HG03108 (cell line): ENCODE measurements at regions not wholly inside any gene's neighbourhood (a gene's known extent, or its start where the extent isn't known, plus 50 kb on each side); places are given as distances from the start of the nearest gene placed in this dataset.
A peak's percentile ranks its signal among the peaks of the same experiment; 100 is the strongest.
"Not testable (repeated sequence)": the region's sequence is repeated elsewhere in the genome, so short reads cannot be mapped to it uniquely, and the experiment has no call there.

Source experiments
- ATAC-seq: cut with Tn5 transposase; IDR thresholded peaks from one replicate; pipeline ENCODE4 v1.9.1; 2021; ENCODE audit warnings: moderate library complexity; ENCODE audit not compliant: unreplicated experiment

DNA sequence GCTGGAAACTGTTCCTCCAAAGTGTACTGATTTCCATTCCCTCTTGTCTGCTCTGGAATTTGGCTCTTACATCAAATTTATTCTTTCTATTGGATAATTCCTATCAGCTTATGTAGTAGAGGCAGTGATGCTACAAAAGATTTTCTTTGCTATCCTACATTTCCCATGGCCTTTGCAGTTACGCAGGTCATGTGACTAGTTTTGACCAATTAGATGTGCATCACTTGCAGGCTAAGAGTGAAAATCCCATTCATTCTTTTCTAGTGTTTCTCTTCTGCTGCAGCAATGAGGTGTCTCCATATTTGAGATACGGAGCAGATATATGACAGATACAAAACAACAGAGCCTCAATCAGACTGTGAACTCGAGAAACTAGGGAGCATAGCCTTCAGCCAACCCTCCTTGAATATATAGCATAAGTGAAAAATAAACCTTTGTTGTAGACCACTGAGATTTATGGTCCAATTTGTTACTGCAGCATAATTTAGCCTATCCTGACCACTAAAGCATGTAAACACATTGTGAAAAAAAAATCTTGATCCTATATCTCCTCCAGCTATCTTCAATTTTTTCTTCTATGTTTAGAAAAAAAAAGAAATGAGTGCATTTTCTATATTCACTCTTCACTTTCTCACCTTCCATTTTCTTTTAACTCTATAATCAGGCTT, 102.0 kb downstream of the HNMT start:
- no peak for ATAC-seq

DNA sequence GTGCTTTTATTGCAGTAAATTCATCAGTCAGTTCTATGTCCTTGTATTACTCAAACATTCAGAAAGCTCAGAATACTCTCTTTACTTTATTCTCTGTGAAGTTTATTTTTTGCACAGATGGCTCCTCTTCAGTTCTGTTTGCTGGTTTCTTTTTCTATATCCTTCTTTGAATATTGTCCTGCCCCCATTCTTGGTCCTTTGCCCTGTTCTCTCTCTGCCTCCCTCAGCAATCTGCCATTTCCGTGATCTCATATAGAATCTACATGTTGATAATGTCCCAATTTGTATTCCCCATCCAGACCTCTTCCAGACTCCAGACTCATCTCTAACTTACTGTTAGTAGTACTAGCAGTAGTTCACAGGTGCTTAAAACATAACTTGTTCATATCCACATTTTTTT, 102.6 kb downstream of the HNMT start:
- ATAC-seq: no peak

DNA sequence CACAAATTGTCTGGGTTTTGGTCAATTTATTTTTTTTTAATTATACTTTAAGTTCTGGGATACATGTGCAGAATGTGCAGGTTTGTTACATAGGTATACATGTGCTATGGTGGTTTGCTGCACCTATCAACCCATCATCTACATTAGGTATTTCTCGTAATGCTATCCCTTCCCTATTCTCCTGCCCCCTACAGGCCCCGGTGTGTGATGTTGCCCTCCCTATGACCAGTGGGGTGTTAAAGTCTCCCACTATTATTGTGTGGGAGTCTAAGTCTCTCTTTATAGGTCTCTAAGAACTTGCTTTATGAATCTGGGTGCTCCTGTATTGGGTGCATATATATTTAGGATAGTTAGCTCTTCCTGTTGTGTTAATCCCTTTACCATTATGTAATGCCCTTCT, 104.4 kb downstream of the HNMT start:
- ATAC-seq: not testable (repeated sequence)

DNA sequence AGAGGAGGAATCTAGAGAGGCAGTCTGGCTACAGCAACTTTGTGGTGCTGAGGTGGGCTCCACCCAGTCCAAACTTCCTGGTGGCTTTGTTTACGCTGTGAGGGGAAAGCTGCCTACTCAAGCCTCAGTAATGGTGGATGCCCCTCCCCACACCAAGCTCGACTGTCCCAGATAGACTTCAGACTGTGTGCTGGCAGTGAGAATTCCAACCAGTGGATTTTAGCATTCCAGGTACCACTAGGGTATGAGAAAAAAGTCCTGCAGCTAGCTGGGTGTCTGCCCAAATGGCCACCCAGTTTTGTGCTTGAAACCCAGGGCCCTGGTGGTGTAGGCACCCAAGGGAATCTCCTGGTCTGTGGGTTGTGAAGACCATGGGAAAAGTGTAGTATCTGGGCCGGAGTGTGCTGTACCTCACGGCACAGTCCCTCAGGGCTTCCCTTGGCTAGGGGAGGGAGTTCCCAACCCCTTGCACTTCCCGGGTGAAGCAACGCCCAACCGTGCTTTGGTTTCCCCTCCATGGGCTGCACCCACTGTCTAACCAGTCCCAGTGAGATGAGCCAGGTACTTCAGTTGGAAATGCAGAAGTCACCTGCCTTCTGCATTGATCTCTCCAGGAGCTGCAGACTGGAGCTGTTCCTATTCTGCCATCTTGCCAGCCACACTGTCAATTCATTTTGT, 106.9 kb downstream of the HNMT start:
- not testable (repeated sequence) for ATAC-seq

DNA sequence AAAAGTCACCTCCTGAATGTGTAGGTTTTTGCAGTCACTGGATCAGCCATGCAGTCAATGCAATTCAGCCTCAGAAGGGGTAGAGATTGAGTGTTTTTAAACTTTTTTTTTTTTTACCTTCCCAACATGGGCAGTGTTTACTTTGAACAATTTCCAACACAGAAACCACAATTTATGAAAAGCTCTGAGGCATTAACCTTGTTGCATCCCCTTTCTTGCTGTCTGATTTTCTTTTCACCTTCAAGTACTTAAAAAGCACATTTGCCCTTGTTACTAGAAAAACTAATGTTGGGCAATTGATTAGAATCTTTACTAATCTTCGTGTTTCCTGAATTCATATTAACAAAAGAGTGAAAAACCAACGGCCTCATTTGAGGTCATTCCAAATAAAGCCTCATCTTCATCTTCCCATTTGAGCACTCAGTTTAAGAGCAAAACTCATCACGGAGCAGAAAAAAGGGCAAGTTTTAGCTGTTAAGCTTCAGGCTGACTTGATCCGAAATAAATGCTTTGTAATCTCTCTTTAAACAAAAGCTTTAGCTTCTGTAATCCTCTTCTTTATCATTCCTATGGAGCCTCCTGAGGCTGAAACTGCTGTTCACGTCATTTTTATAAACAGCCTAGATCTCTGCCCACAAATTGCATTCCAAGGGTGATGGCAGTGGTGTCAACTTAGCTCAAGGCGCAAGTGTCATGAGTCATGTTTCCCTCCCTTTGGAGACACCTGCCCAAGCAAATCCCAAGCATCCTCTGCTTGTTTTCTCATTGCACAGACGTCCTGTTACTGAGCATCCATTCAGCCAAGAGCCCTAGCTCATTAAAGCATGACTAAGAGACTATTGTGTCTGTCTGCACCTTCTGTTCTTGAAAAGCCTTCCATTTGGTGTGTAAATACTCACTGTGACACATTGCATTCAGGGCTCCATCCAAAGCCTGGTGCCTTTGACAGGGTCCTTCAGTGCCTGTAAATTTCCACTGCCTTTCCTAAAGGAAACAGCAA, 107.7 kb downstream of the HNMT start:
- ATAC-seq: no peak

DNA sequence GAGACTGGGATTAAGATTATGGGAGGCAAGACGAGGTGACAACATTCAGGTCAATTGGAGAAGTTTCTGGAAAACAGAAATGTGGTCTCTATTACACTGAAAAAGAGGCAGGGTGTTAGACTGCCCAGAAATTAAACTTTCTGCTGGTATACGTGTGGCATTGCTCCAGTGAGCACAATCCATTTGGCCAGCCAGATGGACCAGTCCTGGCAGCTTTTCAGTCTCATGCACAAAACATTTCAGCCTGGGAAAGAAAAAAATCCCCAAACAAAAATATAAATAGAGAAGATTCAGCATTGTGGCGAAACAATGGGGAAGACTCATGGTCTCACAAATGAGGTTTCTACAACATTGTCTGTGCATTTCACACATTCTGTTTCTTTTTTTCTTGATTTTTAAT, 113.9 kb downstream of the HNMT start:
- no peak for ATAC-seq

DNA sequence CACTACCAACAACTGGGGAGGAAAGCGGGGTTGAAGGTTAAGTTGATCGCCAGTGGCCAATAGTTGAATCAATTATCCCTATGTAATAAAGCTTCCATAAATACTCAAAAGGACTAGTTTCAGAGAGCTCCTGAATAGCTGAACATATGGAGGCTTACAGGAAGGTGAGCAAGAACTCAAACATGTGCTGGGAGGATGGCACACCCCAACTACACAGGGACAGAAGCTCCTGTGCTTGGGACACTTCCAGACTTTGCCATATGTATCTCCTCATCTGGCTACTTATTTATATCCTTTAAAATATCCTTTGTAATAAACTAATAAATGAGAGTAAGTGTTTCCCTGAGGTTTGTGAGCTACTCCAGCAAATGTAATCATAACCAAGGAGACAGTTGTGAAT, 115.7 kb downstream of the HNMT start:
- no peak for ATAC-seq

DNA sequence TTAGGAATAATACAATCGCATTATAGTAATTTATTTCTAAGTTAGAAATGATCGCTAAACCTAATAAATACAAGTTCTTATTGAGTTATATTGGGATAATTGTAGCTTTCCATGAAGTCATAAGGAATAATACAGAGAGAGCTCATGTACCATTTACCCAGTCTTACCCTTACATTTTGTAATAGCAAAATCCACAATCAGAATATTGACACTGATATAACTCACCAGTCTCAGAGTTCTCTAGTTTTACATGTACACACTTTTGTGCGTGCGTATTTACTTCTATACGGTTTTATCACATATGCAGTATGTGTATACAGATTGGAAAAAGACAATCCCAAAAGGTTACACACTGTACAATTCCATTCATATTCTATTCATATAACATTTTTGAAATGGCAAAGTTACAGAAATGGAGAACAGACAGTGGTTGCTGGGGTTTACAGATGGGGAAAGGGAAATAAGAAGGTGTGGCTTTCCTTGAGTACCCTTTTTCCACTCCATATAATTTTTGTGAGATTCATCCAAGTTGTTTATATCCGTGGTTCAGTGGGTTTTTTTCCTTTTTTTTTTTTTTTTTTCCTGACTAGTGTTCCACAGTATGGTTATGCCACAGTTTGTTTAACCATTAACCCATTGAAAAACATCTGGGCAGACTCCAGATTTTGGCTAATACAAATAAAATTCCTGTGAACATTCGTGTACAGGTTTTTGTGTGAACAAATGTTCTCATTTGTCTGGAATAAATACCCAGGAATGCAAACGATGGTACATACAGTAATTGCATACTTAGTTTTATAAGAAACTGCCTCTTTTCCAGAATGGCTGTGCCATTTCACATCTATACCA, 117.2 kb downstream of the HNMT start:
- ATAC-seq: no peak

DNA sequence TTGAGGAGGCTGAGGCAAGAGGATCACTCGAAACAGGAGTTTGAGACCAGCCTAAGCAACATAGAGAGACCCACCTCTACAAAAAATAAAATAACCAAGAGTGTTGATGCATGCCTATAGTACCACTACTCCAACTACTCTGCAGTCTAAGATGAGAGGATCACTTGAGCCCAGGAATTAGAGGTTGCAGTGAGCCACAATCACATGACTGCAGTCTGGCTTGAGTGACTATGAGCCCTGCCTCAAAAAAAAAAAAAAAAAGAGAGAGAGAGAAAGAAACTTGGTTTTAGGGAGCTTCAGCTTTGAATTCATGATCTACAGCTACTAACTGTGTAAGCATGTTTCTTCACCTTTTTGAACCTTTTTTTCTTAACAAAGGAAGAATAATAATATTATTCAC, 119.9 kb downstream of the HNMT start:
- ATAC-seq: no peak

DNA sequence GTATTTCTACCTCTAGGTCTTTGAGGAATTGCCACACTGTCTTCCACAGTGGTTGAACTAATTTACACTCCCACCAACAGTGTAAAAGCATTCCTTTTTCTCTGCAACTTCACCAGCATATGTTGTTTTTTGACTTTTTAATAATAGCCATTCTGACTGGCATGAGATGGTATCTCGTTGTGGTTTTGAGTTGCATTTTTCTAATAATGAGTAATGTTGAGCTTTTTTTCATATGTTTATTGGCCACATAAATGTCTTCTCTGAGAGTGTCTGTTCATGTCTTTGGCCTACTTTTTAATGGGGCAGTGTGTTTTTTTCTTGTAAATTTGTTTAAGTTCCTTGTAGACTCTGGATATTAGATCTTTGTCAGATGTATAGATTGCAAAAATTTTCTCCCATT, 121.2 kb downstream of the HNMT start:
- not testable (repeated sequence) for ATAC-seq

DNA sequence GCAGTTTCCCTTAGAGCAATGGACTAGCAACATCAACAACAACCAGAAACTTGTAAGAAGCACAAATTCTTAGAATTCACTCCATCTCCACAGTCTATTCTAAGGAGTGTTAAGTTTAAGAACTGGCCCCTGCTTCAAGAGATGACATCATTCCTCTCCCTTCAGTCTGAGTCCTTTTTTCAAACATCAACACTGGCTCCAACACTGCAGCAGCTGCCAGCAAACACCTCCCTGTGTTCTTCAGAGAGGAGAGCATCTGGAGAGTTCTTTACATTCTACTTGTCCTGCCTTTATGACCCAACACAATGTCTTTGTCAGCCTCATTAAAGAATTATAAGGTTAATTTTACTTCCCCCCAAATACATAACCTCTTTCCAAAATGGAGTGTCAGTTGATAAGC, 122.3 kb downstream of the HNMT start:
- ATAC-seq: no peak

DNA sequence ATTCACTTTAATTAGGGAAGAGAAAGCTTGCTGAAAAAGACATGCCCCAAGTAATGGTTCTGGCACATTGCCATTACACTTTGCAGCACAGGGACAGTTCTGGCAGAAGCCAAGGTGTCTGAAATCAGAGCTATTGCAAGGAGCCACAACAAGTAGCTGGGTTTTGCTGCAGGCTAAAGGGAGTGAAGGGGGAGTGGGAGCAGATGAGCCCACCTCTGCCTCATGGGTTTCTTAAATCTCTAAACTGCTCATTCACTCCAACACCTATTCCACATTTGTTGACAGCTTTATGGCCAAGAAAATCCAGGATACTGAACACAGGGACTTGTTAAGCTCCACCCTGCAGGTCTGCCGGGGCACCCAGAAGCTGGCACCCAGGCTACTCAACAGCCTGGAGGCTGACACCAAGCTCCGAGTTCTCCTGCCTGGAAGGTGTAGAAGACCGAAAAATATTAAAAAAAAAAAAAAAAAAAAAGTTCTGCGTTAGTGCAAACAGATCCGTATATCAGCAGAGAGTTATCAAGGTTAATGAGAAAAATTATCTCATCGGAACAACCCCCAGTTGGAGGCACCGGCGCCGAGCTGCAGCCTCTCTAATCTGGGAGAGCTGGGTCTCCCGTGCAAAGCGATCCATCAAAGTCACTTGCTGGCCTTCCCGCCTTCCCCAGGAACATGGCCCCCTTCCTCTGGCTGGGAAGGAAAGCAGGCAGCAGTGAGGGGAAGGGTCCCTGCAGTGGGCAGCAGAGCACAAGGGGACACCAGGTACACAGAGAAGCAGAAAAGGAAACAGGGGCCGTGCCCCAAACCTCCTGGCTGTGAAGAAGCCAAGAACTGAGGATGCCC, 123.7 kb downstream of the HNMT start:
- ATAC-seq: no peak

DNA sequence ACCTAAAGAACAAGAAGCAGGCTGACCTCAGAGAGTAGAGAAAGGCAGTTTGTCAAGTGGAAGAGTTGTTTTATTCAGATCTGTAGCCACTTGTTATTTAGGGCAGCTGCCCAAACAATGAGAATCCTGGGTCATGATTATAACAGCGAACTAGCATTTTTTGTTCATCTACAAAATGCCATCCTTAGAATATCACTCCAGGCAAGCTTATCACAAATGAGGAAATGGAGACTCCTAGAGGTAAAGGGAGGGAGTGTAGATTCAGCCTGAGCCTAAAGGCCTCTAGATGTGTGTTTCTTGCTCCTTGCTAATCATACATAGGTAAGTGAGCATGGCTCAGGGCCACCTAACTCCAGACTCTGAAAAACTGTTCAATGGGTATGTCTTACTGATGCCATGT, 126.1 kb downstream of the HNMT start:
- ATAC-seq: peak; percentile 66

DNA sequence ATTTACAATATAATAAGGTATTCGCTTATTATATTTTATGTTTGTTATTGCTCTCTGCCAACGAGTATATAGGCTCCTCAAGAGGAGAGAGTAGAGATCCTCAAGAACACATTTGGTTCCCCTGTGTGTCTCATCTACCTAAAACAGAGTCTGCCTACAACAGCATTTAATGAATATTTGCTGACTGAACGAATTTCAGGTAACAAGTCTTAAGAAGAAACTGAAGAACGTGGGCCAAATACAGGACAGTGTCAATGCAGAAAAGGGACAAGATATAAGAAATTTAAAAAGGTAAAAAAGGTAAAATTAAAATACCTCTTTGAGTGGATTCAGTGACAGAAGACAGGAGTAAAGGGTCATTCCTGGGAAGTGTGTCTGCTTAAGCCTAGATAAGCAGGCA, 129.2 kb downstream of the HNMT start:
- ATAC-seq: no peak

DNA sequence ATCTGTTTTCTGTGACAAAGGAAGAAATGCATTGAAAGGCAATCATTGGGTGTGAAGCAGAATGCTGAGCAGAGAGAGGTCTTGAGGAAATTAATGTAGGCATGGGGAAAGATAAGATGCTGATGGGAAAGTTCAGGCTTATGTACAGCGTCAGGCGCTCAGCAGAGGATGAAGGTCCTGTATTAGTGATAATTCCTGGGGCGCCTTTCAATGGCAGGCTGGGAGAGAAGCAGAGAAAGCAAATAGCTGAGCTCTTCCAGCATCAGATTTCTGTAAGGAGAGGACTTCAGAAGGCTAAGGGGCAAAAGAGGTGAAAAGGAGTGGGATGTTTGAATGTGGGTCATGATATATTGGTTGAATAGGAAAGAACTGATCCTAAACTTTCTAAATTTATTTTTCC, 129.8 kb downstream of the HNMT start:
- ATAC-seq: no peak

DNA sequence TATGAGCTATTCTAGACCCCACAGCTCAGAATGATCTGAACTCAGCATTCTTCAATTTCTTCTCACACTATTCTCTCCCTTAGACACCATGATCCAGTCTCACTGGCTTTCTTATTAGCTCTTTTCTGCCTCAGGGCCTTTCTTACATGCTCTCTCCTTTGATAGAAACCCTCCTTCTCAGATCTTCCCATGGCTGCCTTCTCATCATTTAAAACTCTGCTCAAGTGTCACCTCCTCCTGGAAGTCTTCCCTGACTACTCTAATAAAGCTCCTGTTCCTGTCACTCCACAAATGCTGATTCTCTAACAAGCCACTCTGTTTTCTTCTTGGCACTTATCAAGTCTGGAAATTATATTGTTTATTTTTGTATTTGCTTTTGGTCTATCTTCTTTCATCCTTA, 131.1 kb downstream of the HNMT start:
- ATAC-seq: no peak

DNA sequence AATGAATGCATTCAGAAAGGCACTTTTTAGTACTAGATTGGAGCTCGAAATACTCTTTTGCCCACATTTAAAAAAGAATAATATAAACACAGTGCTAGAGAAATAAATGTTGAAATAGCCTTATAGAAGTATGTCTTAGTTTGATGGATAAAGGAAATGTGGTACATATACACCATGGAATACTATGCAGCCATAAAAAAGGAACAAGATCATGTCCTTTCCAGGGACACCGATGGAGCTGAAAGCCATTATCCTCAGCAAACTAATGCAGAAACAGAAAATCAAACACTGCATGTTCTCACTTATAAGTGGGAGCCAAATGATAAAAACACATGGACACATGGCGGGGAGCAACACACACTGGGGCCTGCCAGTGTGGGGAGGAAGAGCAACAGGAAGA, 135.0 kb downstream of the HNMT start:
- not testable (repeated sequence) for ATAC-seq

DNA sequence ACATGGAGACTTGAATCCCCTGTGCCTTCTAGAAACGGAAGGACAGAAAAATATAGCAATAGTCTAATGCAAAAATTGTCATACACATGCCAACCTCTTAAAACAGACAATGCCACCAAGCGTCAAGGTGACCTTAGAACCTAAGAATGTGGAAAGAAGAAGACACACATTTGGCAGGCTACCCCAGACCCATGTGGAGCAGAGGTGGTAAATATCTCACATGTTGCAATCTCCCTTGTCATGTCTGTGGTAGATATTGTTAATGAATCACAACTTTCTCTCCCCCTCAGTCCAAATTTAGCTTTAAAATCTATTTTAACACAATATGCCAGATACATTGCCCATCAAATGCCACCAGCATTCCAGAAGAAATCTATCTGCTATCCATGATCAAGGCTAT, 137.4 kb downstream of the HNMT start:
- ATAC-seq: no peak

DNA sequence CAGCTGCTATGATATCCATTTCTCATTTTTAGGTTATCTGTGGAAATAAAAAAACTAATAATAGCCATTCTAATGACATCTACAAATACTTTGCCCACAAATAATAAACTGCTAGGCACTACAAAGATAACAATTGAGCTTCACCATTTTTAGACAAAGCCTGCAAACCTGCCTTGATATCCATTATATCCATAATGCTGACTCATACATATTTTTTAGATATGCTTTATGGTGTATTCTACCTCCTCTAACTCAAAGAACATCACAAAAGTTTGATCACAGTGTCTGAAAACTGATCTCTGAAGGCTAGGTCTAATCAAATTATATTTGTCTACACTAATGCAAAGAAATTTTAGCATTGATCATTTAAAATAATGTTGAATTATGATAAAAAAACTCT, 138.4 kb downstream of the HNMT start:
- no peak for ATAC-seq

DNA sequence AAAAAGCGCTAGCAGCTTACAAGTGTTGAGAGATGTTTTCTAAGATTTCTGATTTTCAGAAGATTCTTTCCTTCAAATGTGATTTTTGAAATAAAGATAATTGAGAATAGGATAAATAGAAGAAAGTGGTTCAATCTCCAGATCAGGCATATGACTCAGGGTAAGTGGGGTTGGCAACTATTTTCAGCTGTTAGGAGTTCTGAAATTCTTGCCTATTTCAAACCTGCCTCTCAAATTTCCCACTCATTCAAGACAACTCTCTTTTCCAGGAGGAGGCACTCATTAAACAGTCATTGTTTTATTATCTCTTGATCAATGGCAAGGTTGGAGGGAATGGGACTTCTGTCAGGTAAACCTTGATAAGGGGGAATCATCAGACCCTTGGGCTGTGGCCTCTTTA, 138.9 kb downstream of the HNMT start:
- no peak for ATAC-seq
